HG03175 (cell line): ENCODE measurements at regions not wholly inside any gene's neighbourhood (a gene's known extent, or its start where the extent isn't known, plus 50 kb on each side); places are given as distances from the start of the nearest gene placed in this dataset.
"Not testable (repeated sequence)": the region's sequence is repeated elsewhere in the genome, so short reads cannot be mapped to it uniquely, and the experiment has no call there.

Source experiments
- ATAC-seq: cut with Tn5 transposase; IDR thresholded peaks from one replicate; pipeline ENCODE4 v1.9.1; 2021; ENCODE audit warnings: mild to moderate bottlenecking, moderate library complexity; ENCODE audit not compliant: unreplicated experiment

DNA sequence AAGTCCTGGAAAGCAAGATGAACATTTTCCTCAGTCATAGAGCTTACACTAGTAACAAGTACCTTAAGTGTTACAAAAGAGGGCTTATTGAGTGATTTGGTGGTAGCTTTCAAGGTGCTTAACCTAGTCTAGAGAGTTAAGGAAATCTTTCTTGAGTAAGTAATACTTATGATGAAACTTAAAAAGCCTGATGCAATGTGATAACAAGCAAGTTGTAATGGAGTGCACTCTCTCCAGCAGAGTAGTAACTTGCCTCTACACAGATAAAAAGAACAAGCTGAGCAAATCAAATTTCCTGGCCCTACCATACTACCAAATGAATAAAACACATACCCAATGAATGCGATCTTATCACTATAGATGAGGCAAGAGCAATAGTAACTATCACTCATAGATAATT is 639.9 kb upstream of the FBXO33 start:
- ATAC-seq, result no peak

DNA sequence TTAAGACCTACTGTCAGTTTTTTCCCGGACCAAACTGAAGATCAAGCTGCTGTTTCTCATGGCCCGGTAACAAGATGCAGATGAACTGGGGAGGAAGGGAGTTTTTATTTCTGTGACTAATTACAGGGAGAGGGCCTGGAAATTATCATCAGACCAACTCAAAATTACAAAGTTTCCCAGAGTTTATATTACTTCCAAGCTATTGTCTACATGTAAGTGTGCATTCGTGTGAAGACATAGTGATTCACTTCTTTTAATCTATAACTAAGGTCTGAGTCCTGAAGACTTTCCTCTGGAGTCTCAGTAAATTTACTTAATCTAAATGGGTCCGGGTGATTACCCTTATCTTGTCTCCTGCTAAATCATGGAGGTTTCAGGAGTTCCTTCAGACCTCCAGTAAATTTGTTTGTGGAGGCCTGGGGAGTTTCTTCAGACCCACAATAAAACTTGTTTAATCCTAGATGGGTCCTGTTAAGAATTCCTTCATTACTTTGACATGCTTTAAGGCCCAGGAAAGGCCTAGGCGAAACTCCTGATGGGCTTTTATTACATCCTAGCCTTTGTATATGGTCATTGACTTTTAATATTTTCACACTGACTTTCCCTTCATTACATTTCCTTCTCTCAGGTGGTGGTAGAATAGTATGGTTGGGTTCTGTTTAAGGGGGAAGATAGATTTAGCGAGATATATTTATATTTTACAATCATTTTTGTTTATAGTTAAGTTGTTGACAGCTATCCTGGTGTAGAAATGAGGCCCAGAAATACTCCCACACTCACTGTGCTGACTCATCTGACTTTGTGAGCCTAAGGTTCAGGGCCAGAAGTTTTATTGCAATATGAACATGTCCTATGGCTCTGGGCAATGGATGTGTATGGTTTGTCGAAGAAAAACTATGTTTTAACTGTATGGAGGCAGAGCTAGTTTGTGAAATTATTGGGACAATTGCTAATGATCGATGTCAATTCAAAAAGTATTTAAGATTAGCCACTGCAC is 627.0 kb upstream of the FBXO33 start:
- no peak for ATAC-seq

DNA sequence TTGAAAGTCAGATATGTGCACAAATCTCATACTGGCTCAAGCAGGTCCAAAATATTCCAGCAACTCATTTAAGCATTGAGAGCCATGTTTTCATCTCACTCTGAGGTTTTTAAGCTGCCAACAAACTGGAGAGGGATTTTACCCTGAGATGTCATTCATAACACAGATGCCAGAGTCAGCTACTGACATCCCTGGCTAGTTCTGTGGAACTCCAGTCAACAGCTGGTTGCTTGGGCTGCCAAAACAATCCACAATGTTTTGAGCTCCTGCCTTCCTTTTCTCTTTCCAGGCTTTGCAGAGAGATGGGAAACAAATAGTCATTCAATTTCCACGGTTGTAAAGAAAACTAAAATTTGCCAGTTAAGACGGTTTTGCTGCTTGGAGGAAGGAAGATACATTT is 621.2 kb upstream of the FBXO33 start:
- no peak for ATAC-seq

DNA sequence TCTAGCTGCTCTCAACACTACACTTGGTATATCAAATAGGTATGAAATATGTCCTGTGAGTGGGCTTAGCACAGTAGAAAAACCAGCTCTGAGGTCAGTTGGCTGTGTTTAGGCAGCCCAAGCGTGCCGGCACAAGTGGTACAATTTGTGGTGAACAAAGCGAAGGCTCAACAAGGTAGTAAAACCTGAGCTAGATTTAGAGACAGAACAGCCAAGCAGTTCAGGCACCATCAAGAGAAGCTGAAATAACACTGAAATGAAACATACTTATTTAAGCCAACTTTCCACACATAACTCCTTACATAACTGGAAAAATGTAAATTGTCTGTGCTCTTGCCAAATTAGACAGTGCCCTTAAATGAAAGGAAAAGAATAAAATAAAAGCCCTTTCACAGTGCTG is 596.8 kb upstream of the FBXO33 start:
- ATAC-seq, result no peak

- ATAC-seq, result no peak
Observed at GRCh38 chr14:40025101-40025500, 592.9 kb upstream of the FBXO33 start.

DNA sequence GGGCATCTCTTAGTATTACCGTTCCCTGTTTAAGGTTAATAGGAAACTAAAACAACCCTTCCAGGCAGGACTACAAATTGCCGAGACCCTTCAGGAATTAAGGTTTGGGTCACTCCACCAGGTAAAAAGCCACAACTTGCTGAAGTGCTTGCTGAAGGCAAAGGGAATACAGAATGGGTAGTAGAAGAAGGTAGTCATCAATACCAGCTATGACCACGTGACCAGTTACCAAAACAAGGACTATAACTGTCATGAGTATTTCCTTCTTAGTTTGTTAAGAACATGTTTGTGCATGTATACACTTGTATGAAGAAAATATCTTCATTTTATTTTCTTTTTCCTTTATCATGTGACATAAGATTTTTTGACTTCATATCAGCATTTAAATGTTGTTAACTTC is 578.7 kb upstream of the FBXO33 start:
- no peak for ATAC-seq

DNA sequence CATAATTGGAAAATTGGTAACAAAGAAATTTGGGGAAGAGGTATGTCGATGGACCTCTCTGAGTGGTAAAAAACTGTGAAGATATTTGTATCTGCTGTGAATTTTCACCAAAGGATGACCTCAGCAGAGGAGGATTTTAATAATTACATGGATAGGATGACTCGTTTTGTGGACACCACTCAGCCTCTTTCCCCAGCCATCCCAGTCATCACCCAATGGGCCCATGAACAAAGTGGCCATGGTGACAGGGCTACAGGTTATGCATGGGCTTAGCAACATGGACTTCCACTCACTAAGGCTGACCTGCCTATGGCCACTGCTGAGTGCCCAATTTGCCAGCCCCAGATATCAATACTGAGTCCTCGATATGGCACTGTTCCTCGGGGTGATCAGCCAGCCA is 577.5 kb upstream of the FBXO33 start:
- ATAC-seq, result no peak

- ATAC-seq, result not testable (repeated sequence)
Observed at GRCh38 chr14:40008345-40008744, 576.1 kb upstream of the FBXO33 start.

- ATAC-seq, result no peak
Observed at GRCh38 chr14:40004871-40005500, 572.8 kb upstream of the FBXO33 start.

DNA sequence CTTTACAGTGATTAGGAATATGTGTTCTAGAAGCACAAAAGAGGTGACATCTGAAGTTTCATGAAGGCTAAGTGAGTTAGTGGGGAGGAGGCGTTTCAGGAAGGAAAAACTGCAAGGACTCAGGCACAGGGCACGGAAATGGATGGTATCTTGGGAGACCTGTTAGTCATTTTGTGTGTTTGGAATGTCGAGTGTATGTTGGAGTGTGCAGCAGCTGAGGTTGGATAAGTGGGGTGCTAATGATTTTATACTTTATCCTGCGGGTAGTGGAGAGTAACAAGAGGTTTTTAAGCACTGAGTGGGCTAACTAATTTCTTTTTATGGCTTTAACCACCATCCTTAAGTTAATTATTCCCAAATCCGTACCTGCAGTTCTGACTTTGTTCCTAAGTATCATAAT is 571.5 kb upstream of the FBXO33 start:
- ATAC-seq, result no peak

- ATAC-seq, result no peak
Observed at GRCh38 chr14:39998854-39999253, 566.6 kb upstream of the FBXO33 start.

DNA sequence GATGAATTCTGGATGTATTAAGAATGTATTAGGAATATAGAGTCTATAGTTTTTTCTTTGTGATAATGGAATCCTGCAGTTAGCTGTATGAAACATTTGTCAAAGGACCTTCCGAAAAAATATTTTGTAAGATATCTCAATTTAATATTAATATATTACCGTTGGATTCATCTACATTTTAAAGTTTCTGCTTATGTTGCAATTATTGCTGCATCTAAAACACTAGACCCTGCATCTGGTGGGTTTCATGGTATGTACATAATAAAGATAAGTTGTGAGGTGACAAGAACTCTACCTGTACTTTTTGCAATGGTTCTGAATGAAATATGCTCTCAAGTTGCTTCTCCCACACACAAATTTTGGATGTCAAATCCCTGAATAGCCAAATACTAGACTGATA is 565.9 kb upstream of the FBXO33 start:
- ATAC-seq, result no peak

DNA sequence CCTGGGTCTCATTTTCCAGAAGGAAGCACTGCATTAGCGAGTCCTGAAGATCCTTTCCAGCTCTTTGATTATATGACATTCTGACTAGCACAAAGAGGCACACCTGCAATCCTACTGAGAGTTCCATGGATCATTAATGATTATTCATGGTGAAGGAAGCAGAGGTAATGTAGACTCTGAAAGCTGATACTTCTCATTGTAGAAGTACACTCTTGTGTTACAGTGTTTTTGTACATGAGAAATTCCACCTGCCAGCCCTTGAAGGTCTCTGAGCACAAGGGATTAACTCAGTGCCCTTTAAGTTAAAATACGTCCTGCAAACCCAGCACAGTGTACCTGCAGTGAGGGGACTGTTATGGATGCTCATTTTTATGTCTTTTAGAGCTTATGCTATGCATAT is 558.8 kb upstream of the FBXO33 start:
- ATAC-seq, result no peak

GRCh38 chr14:39988939-39989338 is 556.7 kb upstream of the FBXO33 start:
- peak; percentile 62 for ATAC-seq

DNA sequence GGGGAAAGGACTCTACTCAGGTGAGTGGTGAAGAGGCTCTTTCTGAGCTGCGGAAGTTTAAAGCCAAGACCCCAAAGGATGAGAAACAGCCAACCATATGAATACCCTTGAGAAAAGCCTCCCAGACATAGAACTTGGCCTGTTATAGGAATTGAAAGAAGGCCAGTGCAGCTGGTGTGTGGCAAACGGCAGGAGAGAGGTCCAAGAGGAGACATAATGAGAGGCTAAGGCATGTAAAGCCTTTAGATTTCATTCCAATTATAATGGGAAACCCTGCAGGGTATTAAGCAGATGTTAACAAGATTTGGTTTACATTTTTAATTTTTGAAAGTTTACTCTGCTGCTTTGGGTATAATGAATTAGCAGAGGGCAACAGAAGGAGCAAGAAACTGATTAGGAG is 552.1 kb upstream of the FBXO33 start:
- no peak for ATAC-seq

- ATAC-seq, result no peak
Observed at GRCh38 chr14:39977198-39977597, 545.0 kb upstream of the FBXO33 start.

- ATAC-seq, result peak; percentile 99
Observed at GRCh38 chr14:39974036-39974435, 541.8 kb upstream of the FBXO33 start.

- ATAC-seq, result no peak
Observed at GRCh38 chr14:39972704-39973103, 540.5 kb upstream of the FBXO33 start.

- no peak for ATAC-seq
Observed at GRCh38 chr14:39967885-39968284, 535.7 kb upstream of the FBXO33 start.

- peak; percentile 38 for ATAC-seq
Observed at GRCh38 chr14:39957987-39958386, 525.8 kb upstream of the FBXO33 start.

DNA sequence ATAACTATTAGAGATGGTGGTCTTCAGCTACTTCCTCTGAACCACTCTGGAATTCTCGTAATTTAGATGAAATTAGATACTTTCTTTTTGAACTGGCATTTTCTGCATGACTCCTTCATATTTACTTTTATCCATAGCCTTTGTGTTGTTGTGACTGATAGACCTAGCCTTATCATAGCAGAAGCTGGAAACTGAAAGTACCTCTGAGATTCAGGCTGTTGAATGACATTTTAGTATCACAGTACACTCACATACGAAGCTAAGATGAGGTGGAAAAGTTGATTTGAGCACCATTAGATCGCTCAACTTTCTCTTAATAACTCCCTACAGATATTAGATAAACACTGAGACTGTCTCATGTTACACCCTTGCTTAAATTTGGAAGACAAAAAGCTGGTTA is 525.1 kb upstream of the FBXO33 start:
- ATAC-seq, result peak; percentile 81

DNA sequence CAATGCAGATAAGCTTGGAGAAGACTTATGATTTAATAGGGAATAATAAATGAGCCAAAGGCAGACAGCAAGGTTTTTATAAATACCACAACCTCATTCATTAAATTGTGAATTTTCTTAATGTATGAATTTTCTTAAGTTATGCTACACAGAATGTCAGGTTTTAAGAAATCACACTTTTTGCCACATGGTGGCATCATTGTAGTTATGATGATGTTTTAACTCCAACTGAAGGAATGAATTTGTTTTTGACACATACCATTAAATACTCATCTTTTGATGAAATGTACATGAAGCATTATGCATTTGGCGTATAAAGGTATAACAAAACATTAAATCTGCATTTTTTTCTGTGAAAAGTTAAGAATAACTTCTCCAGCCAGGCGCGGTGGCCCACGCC is 524.1 kb upstream of the FBXO33 start:
- ATAC-seq, result no peak
